ENCODE measurements at regions not wholly inside any gene's neighbourhood (a gene's known extent, or its start where the extent isn't known, plus 50 kb on each side); places are given as distances from the start of the nearest gene placed in this dataset.
"Not testable (repeated sequence)": the region's sequence is repeated elsewhere in the genome, so short reads cannot be mapped to it uniquely, and the experiment has no call there.

DNA sequence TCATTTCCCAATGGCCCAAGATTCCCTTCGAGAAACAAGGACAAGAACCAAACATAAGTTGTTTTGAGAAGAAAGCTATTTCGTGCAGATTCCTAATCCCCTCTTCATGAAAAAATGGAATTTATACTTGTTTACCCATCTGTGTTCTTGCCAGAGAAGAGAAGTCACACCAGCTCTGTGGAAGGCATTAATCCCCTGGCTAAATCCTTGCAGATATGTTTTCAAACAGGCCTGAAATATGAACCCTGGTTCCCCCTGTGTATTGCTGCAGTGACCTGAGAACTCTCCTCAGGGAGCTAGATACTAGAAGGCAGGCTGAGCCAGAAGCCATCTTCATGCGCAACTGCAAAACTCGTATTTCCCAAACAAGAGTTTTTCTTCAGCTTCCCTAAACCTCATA lies 337.7 kb downstream of the NEK10 start:
- Mint-ChIP-seq H3K4me3 (no peak overlapping the region), H3K27ac (no peak overlapping the region), H3K9me3 (no peaks in the 10 kb centered on the region), H3K27me3 (peaks cover 2% of the 10 kb centered on the region), H3K36me3 (no peaks in the 10 kb centered on the region), H3K4me1 (no peaks in the 10 kb centered on the region)

DNA sequence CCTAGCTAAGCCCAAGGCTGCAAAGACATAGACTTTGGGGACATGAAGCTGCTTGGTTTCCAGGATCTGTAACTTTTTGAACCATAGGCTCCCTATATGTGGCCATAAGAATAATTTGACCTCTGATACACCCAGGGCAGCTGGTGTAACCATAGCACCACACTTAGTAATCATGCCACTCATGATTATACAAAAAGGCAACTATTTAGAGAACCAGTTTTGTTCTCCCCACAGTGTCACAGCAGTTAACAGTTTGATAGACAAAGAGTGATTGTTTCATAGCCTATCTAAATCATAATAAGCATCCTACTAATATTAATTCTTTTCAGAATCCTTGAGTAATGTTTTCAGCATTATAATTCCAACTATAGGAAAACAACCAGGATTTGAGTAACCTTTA lies 334.9 kb downstream of the NEK10 start:
- Mint-ChIP-seq H3K4me1 (no peaks in the 10 kb centered on the region), H3K36me3 (no peaks in the 10 kb centered on the region), H3K9me3 (no peaks in the 10 kb centered on the region), H3K27ac (no peak overlapping the region), H3K27me3 (peaks cover 2% of the 10 kb centered on the region), H3K4me3 (no peak overlapping the region)

GRCh38 chr3:27040674-27041073 lies 328.5 kb downstream of the NEK10 start:
- H3K9me3 Mint-ChIP-seq: no peaks in the 10 kb centered on the region
- peaks cover 2% of the 10 kb centered on the region for H3K27me3 Mint-ChIP-seq
- no peak overlapping the region for H3K4me3 Mint-ChIP-seq
- no peaks in the 10 kb centered on the region for H3K4me1 Mint-ChIP-seq
- H3K36me3 Mint-ChIP-seq: no peaks in the 10 kb centered on the region
- no peak overlapping the region for H3K27ac Mint-ChIP-seq

GRCh38 chr3:27042541-27042940 lies 326.6 kb downstream of the NEK10 start:
- not testable (repeated sequence) for H3K27ac Mint-ChIP-seq, H3K4me1 Mint-ChIP-seq, H3K9me3 Mint-ChIP-seq, H3K4me3 Mint-ChIP-seq, H3K36me3 Mint-ChIP-seq, H3K27me3 Mint-ChIP-seq

DNA sequence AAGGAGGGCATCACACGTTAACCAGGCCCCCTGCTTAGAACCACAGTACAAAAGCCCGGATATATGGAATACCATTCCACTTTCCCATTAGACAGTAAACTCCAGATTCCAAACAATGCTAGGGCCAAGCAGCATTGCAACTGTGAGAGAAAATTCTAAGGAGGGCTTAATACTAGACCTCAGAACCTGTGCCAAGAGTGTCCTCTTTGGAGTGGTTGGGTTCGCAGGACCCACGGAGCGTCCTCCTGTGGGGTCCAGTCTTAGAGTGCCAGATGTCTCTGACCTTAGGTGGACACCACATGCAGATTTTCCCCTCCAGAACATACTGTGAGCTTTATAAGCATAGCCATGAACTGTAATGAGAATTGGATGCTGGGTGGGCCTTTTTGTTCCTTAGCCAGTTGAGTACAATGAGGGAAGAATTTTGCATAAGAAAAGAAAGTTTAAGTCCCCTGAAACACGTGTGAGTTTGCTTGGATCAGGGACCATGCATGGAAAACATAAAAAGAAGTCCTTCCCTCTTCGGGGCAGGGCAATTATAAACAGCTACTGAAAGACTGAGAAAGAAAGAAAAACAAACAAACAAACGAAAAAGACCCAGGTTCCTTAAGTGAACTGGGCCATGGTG lies 325.7 kb downstream of the NEK10 start:
- H3K27me3 Mint-ChIP-seq: no peaks in the 10 kb centered on the region
- no peaks in the 10 kb centered on the region for H3K9me3 Mint-ChIP-seq
- no peak overlapping the region for H3K27ac Mint-ChIP-seq
- H3K36me3 Mint-ChIP-seq: no peaks in the 10 kb centered on the region
- H3K4me1 Mint-ChIP-seq: no peaks in the 10 kb centered on the region
- H3K4me3 Mint-ChIP-seq: no peak overlapping the region

DNA sequence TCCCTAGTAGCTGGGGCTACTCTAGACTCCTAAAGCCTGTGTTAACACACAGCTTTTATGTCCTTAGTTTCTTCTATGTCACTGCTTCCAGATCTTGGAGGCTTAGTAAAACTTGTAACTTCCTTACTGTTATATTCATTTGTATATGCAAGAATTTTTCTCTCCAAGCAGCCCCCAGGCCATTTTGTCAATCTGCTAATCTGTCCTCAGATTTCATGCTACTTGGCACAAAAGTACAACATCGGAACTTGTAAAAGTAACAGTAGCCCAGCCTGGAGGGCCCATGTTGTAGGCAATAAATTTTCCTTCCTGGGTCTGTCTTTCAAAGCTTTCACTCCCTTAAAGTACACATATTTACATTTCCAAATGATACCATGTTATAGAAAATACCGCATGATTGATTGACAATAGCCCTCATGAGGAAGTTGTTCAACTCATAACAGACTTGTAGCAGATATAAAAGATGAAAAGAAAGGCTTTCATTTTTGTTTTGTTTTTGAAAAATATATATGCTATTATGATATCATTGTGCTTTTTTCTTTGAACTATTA lies 324.2 kb downstream of the NEK10 start:
- Mint-ChIP-seq H3K27me3 (no peaks in the 10 kb centered on the region), H3K4me3 (no peak overlapping the region), H3K9me3 (no peaks in the 10 kb centered on the region), H3K4me1 (no peaks in the 10 kb centered on the region), H3K27ac (no peak overlapping the region), H3K36me3 (no peaks in the 10 kb centered on the region)

DNA sequence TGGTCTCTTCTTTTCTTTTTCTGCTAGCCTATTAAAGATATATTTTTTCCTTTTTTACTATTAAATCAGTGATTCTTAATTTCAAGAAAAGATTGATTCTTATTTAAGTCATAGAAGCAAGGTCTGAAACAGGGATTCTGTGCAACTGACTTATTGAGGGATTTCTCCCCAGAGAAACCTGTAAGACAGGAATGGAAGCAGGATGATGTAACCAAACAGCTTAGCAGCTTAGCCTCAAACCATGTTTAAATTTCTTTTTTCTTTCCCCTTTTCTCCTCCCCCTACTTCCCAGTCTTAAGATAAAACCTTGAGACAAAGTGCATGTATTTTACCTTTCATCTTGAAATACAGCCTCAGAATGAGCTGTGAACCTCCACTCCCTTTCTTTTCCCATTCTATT lies 322.8 kb downstream of the NEK10 start:
- no peaks in the 10 kb centered on the region for H3K9me3 Mint-ChIP-seq
- H3K27ac Mint-ChIP-seq: no peak overlapping the region
- no peaks in the 10 kb centered on the region for H3K36me3 Mint-ChIP-seq
- no peaks in the 10 kb centered on the region for H3K4me1 Mint-ChIP-seq
- H3K27me3 Mint-ChIP-seq: no peaks in the 10 kb centered on the region
- no peak overlapping the region for H3K4me3 Mint-ChIP-seq

DNA sequence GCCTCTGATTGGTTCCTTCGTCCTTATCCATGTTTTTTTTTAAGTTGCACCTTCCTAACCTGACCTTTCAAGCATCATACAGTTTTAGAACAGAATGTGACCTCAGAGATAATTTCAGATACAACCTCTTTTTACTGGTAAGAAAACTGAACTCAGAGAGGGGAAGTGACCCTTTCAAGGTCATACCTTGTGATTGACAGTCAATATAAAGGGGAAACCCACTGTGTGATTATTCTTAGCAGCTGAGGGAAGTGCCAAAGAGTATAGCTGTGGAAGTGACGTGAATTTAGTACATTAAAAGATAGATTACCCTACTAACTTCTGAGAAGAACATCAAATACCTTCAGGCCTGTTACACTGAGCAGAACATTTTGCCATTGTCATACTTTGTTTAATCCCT lies 319.4 kb downstream of the NEK10 start:
- Mint-ChIP-seq H3K27ac (no peak overlapping the region), H3K27me3 (no peaks in the 10 kb centered on the region), H3K4me1 (no peaks in the 10 kb centered on the region), H3K36me3 (no peaks in the 10 kb centered on the region), H3K4me3 (no peak overlapping the region), H3K9me3 (peaks cover 4% of the 10 kb centered on the region)

- H3K27me3 Mint-ChIP-seq, H3K27ac Mint-ChIP-seq, H3K4me3 Mint-ChIP-seq, H3K36me3 Mint-ChIP-seq, H3K4me1 Mint-ChIP-seq: not testable (repeated sequence)
- peaks cover 13% of the 10 kb centered on the region for H3K9me3 Mint-ChIP-seq
Measured at GRCh38 chr3:27051527-27051926, 317.7 kb downstream of the NEK10 start.

DNA sequence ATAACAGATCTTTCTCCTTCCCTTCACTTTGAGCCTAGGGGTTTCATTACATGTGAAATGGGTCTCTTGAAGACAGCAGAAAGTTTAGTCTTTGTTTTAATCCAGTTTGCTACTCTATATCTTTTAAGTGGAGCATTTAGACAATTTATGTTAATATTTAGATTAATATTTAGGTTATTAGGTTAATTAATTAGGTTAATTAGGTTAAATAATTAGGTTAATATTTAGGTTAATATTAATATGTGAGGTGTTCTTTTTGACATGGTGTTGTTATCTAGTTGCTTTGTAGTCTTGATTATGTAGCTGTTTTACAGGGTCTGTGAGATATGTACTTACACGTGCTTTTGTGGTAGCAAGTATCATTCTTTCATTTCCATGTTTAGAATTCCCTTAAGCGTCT lies 312.9 kb downstream of the NEK10 start:
- Mint-ChIP-seq H3K9me3 (peaks cover 19% of the 10 kb centered on the region), H3K27ac (no peak overlapping the region)

GRCh38 chr3:27059489-27059888 lies 309.7 kb downstream of the NEK10 start:
- Mint-ChIP-seq H3K36me3 (no peaks in the 10 kb centered on the region), H3K27me3 (no peaks in the 10 kb centered on the region), H3K4me1 (no peaks in the 10 kb centered on the region), H3K9me3 (peaks cover 20% of the 10 kb centered on the region), H3K4me3 (no peak overlapping the region), H3K27ac (no peak overlapping the region)

More for the DNA sequence above, 312.9 kb downstream of the NEK10 start:
- Mint-ChIP-seq H3K27me3 (no peaks in the 10 kb centered on the region), H3K4me3 (no peak overlapping the region), H3K36me3 (no peaks in the 10 kb centered on the region), H3K4me1 (no peaks in the 10 kb centered on the region)

All from activated naive CD4-positive, alpha-beta T cell treated with anti-CD3 and anti-CD28 coated beads, Interleukin-2, amount 50 U/mL, for 24 hours (primary cell).